CD1c-positive myeloid dendritic cell (primary cell): ENCODE measurements at regions not wholly inside any gene's neighbourhood (a gene's known extent, or its start where the extent isn't known, plus 50 kb on each side); places are given as distances from the start of the nearest gene placed in this dataset.
A peak's percentile ranks its signal among the peaks of the same experiment; 100 is the strongest.
"Not testable (repeated sequence)": the region's sequence is repeated elsewhere in the genome, so short reads cannot be mapped to it uniquely, and the experiment has no call there.

Experiments used
- DNase-seq: peaks from one replicate; pipeline ENCODE4 v3.0.0-alpha.2; 2016; ENCODE audit errors: extremely low spot score

DNA sequence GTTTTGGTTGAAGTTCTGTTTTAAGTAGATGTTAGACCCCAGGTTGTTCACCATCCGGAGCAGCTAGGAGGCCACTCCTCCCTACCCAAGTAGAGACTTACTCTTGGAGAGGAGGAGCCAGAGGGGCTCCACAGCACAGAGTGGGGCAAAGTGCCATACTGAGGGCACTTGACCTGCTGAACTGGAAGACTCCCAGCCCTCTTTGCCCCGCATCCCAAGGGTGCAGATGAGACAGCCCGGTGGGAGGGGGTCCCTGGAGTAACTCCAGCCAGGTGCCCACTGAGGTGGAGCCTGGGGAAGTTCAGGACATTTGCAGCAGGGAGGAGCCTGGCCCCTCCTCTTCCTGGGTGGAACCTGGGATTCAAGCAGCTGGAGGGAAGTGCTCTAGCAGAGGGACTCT lies 102.1 kb upstream of the GPR6 start:
- no peak for DNase-seq

DNA sequence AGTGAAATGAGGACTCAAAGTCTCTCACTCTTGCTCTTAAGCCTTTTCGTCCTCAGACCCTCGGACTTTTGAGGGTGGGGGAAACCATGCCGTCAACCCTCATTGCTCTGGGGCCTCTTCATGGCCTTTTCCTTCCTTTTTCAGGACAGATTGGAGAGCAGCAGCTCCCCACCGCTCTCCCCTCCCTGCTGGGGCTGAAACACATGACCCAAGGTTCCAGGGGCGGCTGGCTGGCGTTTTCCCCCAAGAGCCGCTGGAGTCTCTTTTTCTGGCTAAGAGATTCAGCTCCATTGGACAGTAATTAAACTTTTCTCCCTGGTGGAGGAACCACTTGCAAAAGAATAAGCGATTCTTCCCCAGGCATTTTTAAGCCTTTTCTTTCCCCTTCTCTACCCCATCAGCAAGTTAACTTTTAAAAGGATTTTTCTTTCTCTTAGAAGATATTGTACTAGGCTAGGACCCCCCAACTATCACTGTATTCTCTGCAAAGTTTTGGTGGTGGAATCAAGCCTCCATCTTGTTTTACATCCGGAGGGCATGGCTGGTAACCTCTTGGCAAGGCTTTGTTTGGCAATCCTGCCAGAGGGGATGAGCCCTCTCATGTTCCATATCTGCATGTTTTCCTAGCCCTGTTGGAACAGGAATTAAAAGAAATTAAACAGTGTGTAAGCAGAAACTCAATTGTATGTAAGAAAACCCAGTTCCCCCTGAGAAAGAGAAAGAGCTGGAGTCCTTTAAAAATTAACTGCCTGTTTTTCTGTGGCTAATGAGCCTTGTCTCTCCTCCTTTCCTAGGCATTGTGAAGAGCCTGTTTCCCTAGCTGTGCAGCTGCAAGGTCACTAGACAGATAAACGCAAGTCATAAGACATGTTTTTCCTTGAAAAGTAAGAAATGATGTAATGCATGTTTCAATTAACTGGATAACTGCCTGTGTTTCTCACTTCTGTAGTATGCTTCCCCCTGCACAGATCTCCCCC lies 100.8 kb upstream of the GPR6 start:
- peak; percentile 9 for DNase-seq

DNA sequence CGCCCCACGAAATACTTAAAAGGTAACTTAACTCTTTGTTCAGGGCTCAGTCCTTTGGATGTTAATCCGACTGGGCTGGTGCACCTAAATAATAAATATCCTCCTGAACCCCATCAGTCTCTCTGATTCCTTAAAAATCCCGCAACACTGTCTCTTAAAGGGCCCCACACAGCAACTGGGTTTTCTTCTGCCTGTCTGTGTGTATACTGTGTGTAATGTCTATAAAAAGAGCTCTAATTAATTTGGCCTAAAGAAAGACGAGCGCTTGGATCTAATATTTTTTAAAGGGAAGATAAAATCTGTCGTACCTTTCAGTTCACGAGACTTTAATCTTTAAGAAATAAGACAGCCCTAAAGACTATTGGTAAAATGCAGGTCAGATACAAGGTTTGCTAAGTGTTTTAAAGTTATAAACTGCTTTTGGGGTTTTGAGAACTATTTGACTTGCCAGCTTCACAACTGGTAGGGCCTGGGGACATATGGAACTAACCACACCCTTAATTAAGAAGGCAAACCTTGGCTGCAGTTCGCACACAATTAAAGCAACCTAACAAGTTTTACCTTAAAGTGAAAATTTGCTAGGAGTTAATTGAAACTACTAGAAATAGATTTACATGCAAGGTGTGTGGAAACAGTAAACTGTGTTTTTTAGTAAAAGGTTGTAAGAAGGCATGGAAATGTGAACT lies 100.0 kb upstream of the GPR6 start:
- DNase-seq, result not testable (repeated sequence)

DNA sequence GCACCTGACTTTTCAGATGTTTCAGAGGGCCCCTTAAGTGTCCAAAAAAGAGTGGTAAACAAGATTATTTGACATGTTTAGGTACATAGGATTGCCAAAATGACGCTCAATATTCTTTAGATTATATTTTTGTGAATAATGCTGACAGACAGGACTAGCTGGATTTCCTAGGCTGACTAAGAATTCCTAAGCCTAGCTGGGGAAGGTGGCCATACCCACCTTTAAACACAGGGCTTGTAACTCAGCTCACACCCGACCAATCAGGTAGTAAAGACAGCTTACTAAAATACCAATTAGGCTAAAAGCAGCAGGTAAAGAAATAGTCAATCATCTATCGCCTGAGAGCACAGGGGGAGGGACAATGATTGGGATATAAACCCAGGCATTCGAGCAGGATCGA lies 99.0 kb upstream of the GPR6 start:
- not testable (repeated sequence) for DNase-seq

DNA sequence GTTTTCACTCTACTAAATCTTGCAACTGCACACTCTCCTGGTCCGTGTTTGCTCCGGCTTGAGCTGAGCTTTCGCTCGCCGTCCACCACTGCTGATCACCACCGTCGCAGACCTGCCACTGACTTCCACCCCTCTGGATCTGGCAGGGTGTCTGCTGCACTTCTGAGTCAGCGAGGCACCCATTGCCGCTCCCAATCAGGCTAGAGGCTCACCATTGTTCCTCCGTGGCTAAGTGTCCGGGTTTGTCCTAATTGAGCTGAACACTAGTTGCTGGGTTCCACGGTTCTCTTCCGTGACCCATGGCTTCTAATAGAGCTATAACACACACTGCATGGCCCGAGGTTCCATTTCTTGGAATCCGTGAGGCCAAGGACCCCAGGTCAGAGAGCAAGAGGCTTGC lies 98.6 kb upstream of the GPR6 start:
- DNase-seq, result no peak

DNA sequence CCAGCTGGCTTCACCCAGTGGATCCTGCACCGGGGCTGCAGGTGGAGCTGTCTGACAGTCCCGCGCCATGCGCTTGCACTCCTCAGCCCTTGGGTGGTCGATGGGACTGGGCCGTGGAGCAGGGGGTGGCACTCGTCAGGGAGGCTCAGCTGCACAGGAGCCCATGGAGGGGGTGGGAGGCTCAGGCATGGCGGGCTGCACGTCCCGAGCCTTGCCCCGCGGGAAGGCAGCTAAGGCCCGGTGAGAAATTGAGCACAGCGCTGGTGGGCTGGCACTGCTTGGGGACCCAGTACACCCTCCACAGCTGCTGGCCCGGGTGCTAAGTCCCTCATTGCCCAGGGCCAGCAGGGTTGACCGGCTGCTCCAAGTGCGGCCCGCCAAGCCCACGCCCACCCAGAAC lies 97.0 kb upstream of the GPR6 start:
- not testable (repeated sequence) for DNase-seq

DNA sequence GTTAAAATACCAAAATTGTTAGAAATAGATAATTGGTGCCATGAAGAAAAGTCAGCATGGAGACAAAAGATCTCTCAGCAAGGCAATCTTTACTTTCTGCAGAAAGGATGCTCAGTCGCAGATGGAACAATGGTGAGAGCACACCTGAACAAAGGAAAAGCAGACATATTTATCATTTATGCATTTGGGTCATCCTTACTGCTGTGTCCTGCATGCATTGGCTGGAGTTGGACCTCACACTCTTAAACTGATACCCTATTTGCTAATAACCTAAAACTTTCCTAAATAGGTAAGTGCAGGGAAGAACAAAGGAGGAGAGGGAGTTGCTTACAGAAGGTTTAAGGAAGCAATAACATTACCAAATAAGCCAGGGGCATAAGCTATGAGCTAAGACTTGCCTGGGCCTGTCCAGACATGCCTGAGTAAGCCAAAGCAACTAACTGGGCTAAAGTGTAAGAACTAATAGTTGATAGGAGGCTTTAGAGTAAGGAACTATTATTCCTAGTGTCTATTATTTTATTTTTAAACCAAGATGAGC lies 96.1 kb upstream of the GPR6 start:
- not testable (repeated sequence) for DNase-seq

DNA sequence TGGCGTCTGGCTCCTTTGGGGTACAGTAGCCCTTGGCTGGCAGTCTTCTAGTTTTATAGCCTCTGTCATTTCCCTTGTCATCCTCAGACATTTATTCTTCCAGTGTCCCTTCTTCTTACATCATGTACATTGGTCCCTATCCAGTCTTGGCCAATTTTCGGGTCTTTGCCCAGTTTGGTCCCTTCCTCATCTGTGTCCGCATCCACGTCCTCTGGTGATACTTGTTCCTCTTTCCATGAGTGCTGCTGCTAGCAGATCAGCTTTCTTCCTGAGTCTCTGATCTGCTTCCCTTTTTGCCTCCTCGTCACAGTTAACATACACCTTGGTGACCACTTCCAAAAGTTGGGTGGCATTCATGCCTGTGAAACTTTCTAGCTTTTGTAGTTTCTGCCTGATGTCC lies 86.2 kb upstream of the GPR6 start:
- DNase-seq, result peak; percentile 81

DNA sequence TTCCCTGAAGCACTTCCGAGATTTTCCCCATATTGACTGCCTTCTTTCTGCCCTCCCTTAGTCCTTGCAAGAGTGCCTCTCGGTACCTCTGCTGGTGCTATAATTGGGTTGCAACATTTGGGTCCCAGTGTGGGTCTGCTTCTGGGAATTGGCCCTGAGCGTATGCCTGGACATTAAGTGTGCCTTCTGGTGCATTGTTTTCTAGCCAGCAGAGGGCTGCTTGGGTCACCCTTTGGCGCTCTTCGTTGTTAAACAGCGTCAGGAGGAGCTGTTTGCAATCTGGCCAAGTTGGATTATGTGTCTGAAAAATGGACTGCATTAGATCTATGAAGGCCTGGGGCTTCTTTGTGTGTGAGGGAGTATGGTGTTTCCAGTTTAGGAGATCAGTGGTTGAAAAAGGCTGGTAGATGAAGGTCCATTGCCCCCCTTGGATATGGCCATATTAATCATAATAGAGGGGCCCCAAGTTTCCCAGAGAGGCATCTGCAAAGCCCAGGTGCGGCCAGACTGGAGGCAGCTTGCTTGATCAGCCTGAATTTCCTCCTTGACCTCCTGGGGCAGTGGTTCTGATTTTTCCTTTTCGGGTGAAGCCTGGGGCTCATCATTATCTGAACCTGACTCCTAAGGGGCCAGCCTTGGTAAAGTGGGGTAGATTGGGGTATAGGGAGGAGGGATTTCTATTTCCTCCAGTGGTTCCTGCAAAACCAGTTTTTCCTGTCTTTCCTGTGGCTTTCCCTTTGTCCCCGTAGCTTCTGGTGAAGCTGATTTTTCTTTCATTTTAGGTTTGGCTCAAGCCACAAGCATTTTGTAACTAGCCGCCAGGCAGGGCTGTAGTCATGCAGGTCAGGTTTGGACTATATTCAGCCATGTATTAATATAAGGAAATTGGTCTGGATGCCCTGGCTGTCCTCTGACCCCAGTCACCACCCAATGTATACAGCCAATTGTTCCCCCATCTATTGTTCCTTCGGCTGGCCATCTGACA lies 85.4 kb upstream of the GPR6 start:
- peak; percentile 2 for DNase-seq

DNA sequence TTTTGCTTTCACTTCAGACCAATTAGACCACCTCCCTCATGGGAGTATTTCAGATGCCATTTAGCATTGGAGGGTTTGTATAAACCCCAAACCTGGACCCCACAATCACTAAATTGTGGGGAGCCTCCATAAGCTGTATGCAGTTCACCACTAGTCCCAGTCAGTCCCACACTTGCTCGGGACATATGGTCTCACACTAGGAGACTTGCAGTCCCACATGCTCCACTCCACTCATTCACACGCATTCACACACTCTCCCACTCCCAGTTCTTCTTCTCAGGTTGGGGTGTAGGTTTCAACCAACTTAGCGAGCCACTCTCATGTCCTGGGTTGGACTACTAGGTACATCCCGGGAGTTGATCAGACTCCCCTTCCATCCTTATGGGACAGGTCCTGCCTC lies 84.5 kb upstream of the GPR6 start:
- no peak for DNase-seq

DNA sequence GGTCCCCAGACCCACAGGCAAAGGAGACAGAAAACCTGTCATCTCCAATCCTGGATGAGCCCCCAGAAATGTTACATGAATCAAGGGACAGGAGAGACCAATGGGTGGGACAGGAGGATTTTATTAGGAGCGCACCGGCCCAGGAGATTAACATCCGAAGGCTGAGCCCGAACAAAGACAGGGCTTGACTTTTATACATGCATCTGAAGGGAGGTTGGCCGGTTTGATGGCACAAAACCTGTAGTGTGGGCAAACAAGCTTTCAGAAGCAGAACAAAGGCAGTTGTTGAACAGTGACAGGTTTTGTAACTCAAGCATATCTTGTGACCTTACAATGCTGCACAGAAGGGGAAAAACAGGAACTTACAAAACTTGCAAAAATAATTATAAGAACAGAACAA lies 83.9 kb upstream of the GPR6 start:
- peak; percentile 83 for DNase-seq

DNA sequence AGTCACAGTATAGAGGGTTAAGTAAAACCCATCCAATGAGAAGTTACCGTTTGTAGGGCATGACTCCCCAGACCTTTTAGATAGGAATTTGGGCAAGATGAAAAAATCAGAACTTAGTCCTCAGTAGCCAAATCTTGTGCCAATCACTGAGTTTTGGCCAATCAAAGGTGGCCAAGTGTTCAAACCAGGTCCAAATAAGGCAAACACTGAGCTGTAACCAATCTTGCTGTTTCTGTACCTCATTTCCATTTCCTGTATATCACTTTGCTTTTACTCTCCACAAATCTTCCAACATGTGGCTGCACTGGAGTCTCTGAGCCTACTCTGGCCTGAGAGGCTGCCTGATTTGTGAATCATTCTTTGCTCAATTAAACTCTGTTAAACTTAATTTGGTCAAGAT lies 81.8 kb upstream of the GPR6 start:
- DNase-seq, result no peak

DNA sequence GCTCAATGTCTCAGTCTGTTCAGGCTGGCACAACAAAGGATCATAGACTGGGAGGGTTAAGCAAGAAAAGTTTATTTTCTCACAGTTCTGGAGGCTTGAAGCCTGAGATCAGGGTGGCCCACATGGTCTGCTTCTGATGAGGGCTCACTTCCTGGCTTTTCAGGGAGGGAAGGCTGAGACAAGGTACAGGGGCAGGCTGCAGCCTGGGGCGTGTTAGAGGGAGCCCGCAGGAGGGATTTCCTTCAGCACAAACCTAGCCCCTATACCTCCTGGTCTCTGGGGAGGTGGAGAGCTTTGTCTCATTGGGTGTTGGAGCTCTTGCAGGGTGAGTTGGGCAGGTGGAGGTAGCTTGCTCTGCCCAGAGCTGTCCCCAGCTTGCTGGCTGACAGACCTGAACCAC lies 81.1 kb upstream of the GPR6 start:
- no peak for DNase-seq

DNA sequence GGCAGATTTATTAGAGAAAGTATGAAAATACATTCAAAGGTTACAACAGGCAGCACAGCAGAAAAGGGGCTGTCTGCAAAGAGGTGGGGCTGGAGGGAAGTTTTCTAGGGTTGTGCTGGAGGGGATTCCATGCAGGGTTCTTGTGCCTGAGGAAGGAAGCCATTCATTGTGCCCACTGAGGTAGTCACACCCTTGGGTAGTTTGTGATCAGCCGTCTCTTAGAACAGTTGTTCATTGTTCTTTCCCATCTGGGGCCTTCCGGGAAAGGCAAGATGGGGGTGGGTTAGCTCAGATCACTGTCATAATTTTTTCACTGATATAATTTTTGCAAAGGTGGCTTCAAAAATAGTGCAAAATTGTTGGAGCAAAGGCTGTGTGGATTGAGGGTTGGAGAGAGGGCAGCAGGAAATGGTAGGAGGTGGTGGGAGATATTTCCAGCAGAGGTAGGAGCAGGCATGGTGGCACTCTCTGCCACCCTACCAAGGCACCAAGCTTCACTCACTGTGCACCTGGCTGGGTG lies 80.5 kb upstream of the GPR6 start:
- DNase-seq, result no peak

DNA sequence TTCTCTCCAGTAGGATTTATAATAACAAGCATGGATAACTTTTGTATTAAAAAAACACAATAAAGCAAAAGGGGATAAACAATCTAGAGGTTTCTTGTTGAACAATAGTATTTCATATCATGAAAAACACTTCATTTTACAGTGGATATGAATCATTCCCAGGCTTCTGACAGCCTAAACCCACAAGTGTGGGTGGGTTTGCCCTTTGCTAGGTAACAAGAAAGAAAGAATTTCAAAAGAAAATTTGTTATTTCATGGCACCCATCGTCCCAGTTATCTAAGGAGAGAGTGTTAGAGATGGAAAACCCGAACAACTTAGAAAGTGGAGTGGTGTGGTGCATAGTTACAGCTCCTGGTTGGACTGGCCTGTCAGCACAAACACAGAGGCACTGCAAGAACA lies 76.1 kb upstream of the GPR6 start:
- DNase-seq, result no peak

DNA sequence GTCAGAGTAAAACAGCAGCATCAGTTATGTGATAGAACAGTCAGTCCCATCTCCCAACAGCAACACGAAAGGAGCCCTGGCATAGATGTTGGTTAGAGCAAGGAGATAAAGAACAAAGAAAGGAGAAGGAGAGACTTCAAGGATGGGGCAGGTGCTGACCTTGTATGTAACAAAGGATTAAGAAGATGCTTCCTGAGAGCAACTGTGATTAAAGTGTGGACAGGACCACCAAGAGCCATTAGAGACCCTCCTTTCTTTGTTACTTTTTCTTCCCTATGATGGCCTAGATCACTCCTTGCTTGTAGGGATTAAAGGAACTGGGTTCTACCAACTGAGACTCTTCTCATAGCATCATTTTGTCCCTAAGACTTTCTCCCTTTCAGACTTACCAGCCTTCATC lies 75.2 kb upstream of the GPR6 start:
- DNase-seq, result no peak

DNA sequence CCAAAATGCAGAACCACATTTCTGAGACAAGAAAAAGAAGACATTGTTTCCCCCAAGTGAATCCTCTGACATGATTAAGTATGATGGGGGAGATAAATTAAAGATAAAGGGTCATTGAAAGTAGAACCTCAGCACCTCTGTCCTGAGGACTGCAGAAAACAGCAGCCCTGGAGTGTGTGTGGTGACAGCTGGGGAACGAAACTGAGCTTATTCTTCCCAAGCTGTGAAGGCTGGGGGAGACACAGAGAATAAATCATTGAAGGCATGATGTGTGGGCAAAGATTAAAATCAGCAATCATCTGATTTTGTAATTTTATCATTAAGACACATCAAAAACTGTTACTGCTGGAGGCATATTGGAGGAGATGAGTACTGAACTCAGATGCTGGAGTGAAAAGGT lies 67.5 kb upstream of the GPR6 start:
- no peak for DNase-seq

DNA sequence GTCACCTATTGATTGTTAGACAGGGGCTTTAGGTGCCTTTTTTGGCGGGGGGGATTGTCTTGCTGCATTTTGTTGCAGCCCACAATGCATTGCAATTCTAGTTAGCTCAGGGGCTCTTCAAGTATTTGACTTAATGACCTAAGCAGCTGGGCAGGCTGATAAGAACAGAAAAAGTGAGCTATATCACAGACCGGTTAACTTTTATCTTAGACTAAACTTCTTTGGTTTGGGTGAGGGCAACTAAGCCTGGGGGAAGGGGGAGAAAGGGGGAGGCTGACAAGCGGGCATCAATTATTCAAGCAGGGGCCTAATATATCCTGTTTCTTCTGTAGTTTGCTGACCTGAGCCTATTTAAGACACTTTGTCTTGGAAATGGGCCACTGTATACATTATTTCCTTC lies 66.0 kb upstream of the GPR6 start:
- no peak for DNase-seq

DNA sequence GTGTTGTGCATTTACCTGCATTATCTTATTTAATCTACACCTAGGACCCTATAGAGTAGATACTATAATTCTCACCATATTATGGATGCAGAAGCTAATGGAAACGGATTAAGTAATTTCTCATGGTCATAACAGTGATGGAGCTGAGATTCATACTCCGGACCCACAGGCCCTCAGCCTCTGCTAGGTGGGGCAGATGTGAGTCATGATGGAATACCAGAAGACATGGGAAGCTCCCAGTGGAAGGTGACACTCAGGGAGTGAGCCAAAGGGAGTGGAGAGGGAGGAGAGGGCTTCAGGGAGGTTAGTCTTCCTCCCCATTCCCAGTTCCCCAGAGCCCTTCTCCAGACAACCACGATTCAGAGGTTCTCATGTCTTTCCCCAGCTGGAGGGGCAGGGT lies 65.2 kb upstream of the GPR6 start:
- DNase-seq, result no peak

DNA sequence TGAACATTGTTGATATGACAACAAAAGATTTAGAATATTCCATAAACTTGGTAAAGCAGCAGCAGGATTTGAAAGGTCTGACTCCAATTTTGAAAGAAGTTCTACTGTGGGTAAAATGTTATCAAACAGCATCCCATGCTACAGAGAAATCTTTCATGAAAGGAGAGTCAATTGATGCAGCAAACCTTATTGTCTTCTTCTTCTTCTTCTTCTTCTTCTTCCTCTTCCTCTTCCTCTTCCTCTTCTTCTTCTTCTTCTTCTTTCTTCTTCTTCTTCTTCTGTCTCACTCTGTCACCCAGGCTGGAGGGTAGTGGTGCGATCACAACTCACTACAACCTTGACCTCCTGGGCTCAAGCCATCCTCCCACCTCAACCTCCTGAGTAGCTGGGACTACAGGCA lies 62.4 kb upstream of the GPR6 start:
- DNase-seq, result not testable (repeated sequence)

DNA sequence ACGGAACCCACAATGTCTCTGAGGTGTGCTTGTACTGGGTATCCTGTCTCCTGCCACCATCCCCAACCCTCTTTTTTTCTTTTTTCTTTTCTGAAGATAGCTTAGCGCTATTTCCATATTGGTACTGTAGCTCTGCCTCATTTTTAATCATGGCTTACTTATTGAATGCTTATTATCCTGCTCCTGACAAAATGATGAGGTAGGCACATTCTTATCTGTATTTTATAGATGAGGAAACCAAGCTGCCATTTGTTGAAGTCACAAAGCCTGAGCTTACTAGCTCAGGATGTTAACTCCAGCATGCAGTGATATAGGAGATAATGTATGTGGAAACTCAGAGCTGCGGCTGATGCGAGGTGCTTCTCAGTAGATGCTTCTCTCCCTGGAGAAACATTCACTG lies 61.4 kb upstream of the GPR6 start:
- DNase-seq, result no peak
